Esophagus squamous epithelium (tissue), 5 donors: ENCODE measurements at regions not wholly inside any gene's neighbourhood (a gene's known extent, or its start where the extent isn't known, plus 50 kb on each side); places are given as distances from the start of the nearest gene placed in this dataset.

Experiments used
- DNase-seq: peaks from one replicate; lab custom pipeline; 2025; lab: John Stamatoyannopoulos, UW
- H3K27ac ChIP-seq, 4 donors: fragments of 200-600 bp; sonication (generic); one replicate each; pipeline ENCODE4 v1.5.1; 2016 to 2019; ENCODE audit warnings: mild to moderate bottlenecking in 1 of 4
- H3K27me3 ChIP-seq, 4 donors: fragments of 200-600 bp; sonication (generic); 1 replicate in 3 of 4; 2 replicates in 1 of 4; pipeline versions ENCODE4 v1.5.1 to v1.6.0; 2017 to 2021; ENCODE audit warnings: antibody characterized with exemption in 1 of 4
- H3K36me3 ChIP-seq, 3 donors: fragments of 200-600 bp; sonication (generic); one replicate each; pipeline ENCODE4 v1.5.1; 2016 to 2019
- H3K4me1 ChIP-seq, 3 donors: fragments of 200-600 bp; sonication (generic); one replicate each; pipeline ENCODE4 v1.5.1; 2017 to 2019
- H3K4me3 ChIP-seq, 4 donors: fragments of 200-600 bp; sonication (generic); 1 replicate in 3 of 4; 2 replicates in 1 of 4; pipeline ENCODE4 v1.5.1; 2016 to 2019; ENCODE audit warnings: mild to moderate bottlenecking in 2 of 4, moderate library complexity in 1 of 4
- H3K9me3 ChIP-seq, 3 donors: fragments of 200-600 bp; sonication (generic); one replicate each; pipeline ENCODE4 v1.5.1; 2016 to 2019
- CTCF ChIP-seq, 6 experiments: fragments of 450-650 bp in 4 of 6; fragments of 200-600 bp in 2 of 6; sonication (generic) in 2 of 6; IDR thresholded peaks; one replicate each; pipeline ENCODE4 v1.5.1; 2016 to 2019; ENCODE audit warnings: antibody characterized with exemption in 6 of 6, mild to moderate bottlenecking in 4 of 6, moderate library complexity in 4 of 6
- POLR2A ChIP-seq, 4 donors: fragments of 450-650 bp; IDR thresholded peaks; one replicate each; pipeline ENCODE4 v1.6.1; 2017; ENCODE audit warnings: antibody characterized with exemption in 4 of 4, mild to moderate bottlenecking in 4 of 4, moderate library complexity in 3 of 4
- WGBS, 2 donors: methylation state at CpG; one replicate each; pipeline ENCODE4 v1.1.5; 2018; 5-methylcytosine and 5-hydroxymethylcytosine counted together
- intact Hi-C: fragments of 100-400 bp; cut with DNase I; formaldehyde crosslinking; loops from one replicate; pipeline ENCODE4 v1.15.0; 2022
- donor health status: DM: yes; HTN: yes; CAD: no.

- no peak for DNase-seq
- 56 to 57% methylated on average over 16 of the region's 16 CpGs for WGBS, 2 donors
- peaks cover 0 to 24% (median 5%) of the 10 kb centered on the region in 3 donors for H3K4me1 ChIP-seq
- intact Hi-C loops: no loop called here
- TF ChIP-seq CTCF (IDR thresholded peaks at IDR 0.05): no peak
- TF ChIP-seq POLR2A (IDR thresholded peaks at IDR 0.05): no peak
- peak overlapping the region; percentile 53 to 88 (median 82) for H3K27ac ChIP-seq
- H3K27me3 ChIP-seq: no peaks in the 10 kb centered on the region
- peak overlapping the region in 1 of 4 donors; percentile 46 for H3K4me3 ChIP-seq
- no peaks in the 10 kb centered on the region for H3K36me3 ChIP-seq
- no peaks in the 10 kb centered on the region for H3K9me3 ChIP-seq
Measured at GRCh38 chr13:111005808-111006505, 91.1 kb upstream of the ANKRD10 start.

- intact Hi-C loops: no loop called here
- no peak overlapping the region for H3K4me3 ChIP-seq
- H3K27ac ChIP-seq: peak overlapping the region in 3 of 4 donors; percentile 78 to 88 (median 85)
- no peak for DNase-seq
- H3K4me1 ChIP-seq: peaks cover 0 to 24% (median 5%) of the 10 kb centered on the region in 3 donors
- no peaks in the 10 kb centered on the region for H3K27me3 ChIP-seq
- TF ChIP-seq CTCF (IDR thresholded peaks at IDR 0.05) (no peak), POLR2A (IDR thresholded peaks at IDR 0.05) (no peak)
- H3K36me3 ChIP-seq: no peaks in the 10 kb centered on the region
- H3K9me3 ChIP-seq: no peaks in the 10 kb centered on the region
- 63 to 67% methylated on average over 5 to 6 of the region's 6 CpGs for WGBS, 2 donors
Measured at GRCh38 chr13:111005364-111005763, 90.5 kb upstream of the ANKRD10 start.

GRCh38 chr13:111004444-111004843 lies 89.6 kb upstream of the ANKRD10 start:
- no peak for DNase-seq
- intact Hi-C loops: no loop called here
- no peak overlapping the region for H3K4me3 ChIP-seq
- H3K36me3 ChIP-seq: no peaks in the 10 kb centered on the region
- H3K27ac ChIP-seq: no peak overlapping the region
- TF ChIP-seq POLR2A (IDR thresholded peaks at IDR 0.05) (no peak), CTCF (IDR thresholded peaks at IDR 0.05) (no peak)
- no peaks in the 10 kb centered on the region for H3K27me3 ChIP-seq
- peaks cover 0 to 24% (median 5%) of the 10 kb centered on the region in 3 donors for H3K4me1 ChIP-seq
- no peaks in the 10 kb centered on the region for H3K9me3 ChIP-seq
- 50 to 75% methylated on average over 2 of the region's 6 CpGs for WGBS, 2 donors

- Histone ChIP-seq H3K27ac (no peak overlapping the region), H3K9me3 (no peaks in the 10 kb centered on the region), H3K4me1 (peaks cover 0 to 15% (median 0%) of the 10 kb centered on the region in 3 donors), H3K27me3 (no peaks in the 10 kb centered on the region), H3K4me3 (no peak overlapping the region), H3K36me3 (no peaks in the 10 kb centered on the region)
- DNase-seq: no peak
- WGBS, 2 donors: 64 to 76% methylated on average over 2 of the region's 2 CpGs
- intact Hi-C loops: no loop called here
- TF ChIP-seq CTCF (IDR thresholded peaks at IDR 0.05) (no peak), POLR2A (IDR thresholded peaks at IDR 0.05) (no peak)
Measured at GRCh38 chr13:111001636-111002035, 86.8 kb upstream of the ANKRD10 start.

- WGBS, 2 donors: 50 to 89% methylated on average over 3 to 4 of the region's 5 CpGs
- Histone ChIP-seq H3K9me3 (no peaks in the 10 kb centered on the region), H3K4me3 (no peak overlapping the region), H3K27me3 (peaks cover 0 to 16% (median 0%) of the 10 kb centered on the region in 4 donors), H3K27ac (no peak overlapping the region), H3K4me1 (no peaks in the 10 kb centered on the region), H3K36me3 (no peaks in the 10 kb centered on the region)
- no peak for DNase-seq
- intact Hi-C loops: no loop called here
- no peak for TF ChIP-seq CTCF (IDR thresholded peaks at IDR 0.05)
Measured at GRCh38 chr13:110993788-110994187, 78.9 kb upstream of the ANKRD10 start.
